ENCODE measurements at regions not wholly inside any gene's neighbourhood (a gene's known extent, or its start where the extent isn't known, plus 50 kb on each side); places are given as distances from the start of the nearest gene placed in this dataset.
"Not testable (repeated sequence)": the region's sequence is repeated elsewhere in the genome, so short reads cannot be mapped to it uniquely, and the experiment has no call there.

GRCh38 chr6:20338156-20338555, 63.5 kb upstream of the E2F3 start:
- TF ChIP-seq, protein P1, sequence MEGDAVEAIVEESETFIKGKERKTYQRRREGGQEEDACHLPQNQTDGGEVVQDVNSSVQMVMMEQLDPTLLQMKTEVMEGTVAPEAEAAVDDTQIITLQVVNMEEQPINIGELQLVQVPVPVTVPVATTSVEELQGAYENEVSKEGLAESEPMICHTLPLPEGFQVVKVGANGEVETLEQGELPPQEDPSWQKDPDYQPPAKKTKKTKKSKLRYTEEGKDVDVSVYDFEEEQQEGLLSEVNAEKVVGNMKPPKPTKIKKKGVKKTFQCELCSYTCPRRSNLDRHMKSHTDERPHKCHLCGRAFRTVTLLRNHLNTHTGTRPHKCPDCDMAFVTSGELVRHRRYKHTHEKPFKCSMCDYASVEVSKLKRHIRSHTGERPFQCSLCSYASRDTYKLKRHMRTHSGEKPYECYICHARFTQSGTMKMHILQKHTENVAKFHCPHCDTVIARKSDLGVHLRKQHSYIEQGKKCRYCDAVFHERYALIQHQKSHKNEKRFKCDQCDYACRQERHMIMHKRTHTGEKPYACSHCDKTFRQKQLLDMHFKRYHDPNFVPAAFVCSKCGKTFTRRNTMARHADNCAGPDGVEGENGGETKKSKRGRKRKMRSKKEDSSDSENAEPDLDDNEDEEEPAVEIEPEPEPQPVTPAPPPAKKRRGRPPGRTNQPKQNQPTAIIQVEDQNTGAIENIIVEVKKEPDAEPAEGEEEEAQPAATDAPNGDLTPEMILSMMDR (IDR thresholded peaks at IDR 0.05; ENCODE audit: borderline replicate concordance, insufficient read depth, low read depth, low read length), result no peak

GRCh38 chr6:20340068-20340848, 61.4 kb upstream of the E2F3 start:
- no peak overlapping the region for H3K4me3 ChIP-seq (ENCODE audit: low read depth, low read length)
- TF ChIP-seq, protein P1 (IDR thresholded peaks at IDR 0.05; ENCODE audit: borderline replicate concordance, insufficient read depth, low read depth, low read length), result no peak

More at GRCh38 chr6:20338156-20338555, 63.5 kb upstream of the E2F3 start:
- H3K4me3 ChIP-seq (ENCODE audit: low read depth, low read length), result no peak overlapping the region

GRCh38 chr6:20341096-20341495, 60.6 kb upstream of the E2F3 start:
- no peak overlapping the region for H3K4me3 ChIP-seq (ENCODE audit: low read depth, low read length)
- TF ChIP-seq, protein P1 (IDR thresholded peaks at IDR 0.05; ENCODE audit: borderline replicate concordance, insufficient read depth, low read depth, low read length), result no peak

GRCh38 chr6:20341564-20341963, 60.1 kb upstream of the E2F3 start:
- H3K4me3 ChIP-seq (ENCODE audit: low read depth, low read length), result no peak overlapping the region
- TF ChIP-seq, protein P1 (IDR thresholded peaks at IDR 0.05; ENCODE audit: borderline replicate concordance, insufficient read depth, low read depth, low read length), result no peak

DNA sequence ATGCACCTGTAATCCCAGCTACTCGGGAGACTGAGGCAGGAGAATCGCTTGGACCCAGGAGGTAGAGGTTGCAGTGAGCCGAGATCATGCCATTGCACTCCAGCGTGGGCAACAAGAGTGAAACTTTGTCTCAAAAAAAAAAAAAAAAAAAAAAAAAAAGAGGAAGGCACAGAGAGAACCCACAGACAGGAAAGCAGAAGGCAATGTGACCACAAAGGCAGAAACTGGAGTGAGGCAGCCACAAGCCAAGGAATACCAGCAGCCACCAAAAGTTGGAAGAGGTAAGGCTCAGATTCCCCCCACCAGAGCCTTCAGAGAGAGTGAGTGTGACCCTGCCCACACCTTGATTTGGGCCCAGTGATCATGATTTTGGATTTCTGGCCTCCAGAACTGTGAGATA, 54.7 kb upstream of the E2F3 start:
- not testable (repeated sequence) for H3K4me3 ChIP-seq (ENCODE audit: low read depth, low read length)

- TF ChIP-seq, protein P1 (IDR thresholded peaks at IDR 0.05; ENCODE audit: borderline replicate concordance, insufficient read depth, low read depth, low read length), result no peak
- H3K4me3 ChIP-seq (ENCODE audit: low read depth, low read length), result no peak overlapping the region
Observed at GRCh38 chr6:20348041-20348440, 53.6 kb upstream of the E2F3 start.

DNA sequence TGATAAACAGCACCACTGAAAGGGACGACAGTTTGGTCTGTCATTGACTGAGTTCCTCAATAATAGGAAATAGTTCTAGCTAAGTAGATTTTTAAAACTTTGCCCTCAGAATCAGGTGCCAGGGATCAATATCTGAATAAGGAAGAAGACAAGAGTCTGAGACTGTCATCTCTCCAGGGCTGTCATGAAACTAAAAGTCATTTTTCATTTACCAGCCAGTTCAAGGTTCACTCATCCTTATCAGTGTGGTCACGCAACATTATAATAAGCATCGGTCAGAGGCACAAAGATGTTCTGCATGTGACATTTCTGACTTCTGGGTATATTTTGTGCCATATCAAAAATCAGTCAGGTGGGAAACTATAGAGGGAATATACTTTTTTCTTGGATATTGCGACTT, 52.5 kb upstream of the E2F3 start:
- no peak overlapping the region for H3K4me3 ChIP-seq (ENCODE audit: low read depth, low read length)
- TF ChIP-seq, protein P1 (IDR thresholded peaks at IDR 0.05; ENCODE audit: borderline replicate concordance, insufficient read depth, low read depth, low read length), result no peak
